ENCODE measurements at regions not wholly inside any gene's neighbourhood (a gene's known extent, or its start where the extent isn't known, plus 50 kb on each side); places are given as distances from the start of the nearest gene placed in this dataset.
"Not testable (repeated sequence)": the region's sequence is repeated elsewhere in the genome, so short reads cannot be mapped to it uniquely, and the experiment has no call there.

DNA sequence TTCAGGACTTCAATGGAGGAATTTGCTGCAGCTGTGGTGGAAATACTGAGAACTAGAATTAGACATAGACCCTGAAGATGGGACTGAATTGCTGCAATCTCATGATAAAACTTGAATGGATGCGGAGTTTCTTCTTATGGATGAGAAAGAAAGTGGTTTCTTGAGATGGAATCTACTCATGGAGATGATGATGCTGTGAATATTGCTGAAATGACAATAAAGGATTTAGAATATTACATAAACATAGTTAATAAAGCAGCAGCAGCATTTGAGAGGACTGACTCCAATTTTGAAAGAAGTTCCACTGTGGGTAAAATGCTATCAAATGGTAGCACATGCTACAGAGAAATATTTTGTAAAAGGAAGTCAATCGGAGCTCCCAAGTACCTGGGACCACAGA, 264.6 kb downstream of the UBE3D start:
- DNase-seq (ENCODE audit: extremely low read depth, low read depth) = no peak
- TF ChIP-seq, protein P1, sequence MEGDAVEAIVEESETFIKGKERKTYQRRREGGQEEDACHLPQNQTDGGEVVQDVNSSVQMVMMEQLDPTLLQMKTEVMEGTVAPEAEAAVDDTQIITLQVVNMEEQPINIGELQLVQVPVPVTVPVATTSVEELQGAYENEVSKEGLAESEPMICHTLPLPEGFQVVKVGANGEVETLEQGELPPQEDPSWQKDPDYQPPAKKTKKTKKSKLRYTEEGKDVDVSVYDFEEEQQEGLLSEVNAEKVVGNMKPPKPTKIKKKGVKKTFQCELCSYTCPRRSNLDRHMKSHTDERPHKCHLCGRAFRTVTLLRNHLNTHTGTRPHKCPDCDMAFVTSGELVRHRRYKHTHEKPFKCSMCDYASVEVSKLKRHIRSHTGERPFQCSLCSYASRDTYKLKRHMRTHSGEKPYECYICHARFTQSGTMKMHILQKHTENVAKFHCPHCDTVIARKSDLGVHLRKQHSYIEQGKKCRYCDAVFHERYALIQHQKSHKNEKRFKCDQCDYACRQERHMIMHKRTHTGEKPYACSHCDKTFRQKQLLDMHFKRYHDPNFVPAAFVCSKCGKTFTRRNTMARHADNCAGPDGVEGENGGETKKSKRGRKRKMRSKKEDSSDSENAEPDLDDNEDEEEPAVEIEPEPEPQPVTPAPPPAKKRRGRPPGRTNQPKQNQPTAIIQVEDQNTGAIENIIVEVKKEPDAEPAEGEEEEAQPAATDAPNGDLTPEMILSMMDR (IDR thresholded peaks at IDR 0.05; ENCODE audit: low read depth, low read length) = no peak

DNA sequence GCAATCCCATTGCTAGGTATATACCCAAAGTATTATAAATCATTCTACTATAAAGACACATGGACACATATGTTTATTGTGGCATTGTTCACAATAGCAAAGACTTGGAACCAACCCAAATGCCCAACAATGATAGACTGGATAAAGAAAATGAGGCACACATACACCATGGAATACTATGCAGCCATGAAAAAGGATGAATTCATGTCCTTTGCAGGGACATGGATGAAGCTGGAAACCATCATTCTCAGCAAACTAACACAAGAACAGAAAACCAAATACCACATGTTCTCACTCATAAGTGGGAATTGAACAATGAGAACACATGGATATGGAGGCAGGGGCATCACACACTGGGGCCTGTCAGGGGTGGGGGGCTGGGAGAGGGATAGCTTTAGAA, 249.4 kb downstream of the UBE3D start:
- DNase-seq (ENCODE audit: extremely low read depth, low read depth) = not testable (repeated sequence)

DNA sequence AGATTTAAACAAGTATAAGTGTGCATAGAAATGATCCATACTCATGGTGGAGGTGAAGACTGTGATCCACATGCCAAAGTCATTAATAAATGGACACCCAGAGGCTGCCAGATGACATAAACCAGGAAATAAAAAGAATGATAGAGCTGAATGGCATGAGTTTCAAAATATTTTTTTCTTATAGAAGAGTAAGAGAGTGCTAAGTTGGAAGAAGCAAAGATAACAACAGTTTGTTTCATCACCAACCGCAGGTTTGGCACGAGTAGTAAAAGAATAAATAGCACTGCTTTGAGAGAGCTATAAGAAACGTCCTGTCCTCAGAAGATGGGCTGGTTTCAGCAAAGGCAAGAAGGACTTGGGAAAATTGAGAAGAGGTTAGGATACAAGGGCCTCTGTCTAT, 246.9 kb downstream of the UBE3D start:
- no peak for DNase-seq (ENCODE audit: extremely low read depth, low read depth)
- TF ChIP-seq, protein P1 (IDR thresholded peaks at IDR 0.05; ENCODE audit: low read depth, low read length) = no peak

DNA sequence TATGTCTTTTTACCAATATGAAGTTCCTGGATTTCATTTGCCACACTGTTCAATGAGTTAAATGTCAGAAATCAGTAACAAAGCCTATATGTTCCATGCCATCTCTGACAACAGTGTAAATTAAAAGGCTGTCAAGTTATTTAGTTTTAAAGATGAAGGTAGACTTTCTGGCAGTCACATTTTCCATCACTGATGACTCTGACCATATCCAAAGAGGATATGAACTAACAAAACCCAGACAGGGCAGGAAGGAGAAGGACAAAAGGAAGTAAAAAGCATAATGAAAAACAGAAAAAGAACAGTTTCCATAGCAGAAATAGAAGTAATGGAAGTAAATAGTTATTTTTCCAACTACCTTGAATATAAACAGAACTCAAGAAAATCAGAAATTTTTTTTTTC, 242.3 kb downstream of the UBE3D start:
- TF ChIP-seq, protein P1 (IDR thresholded peaks at IDR 0.05; ENCODE audit: low read depth, low read length) = no peak
- no peak for DNase-seq (ENCODE audit: extremely low read depth, low read depth)

DNA sequence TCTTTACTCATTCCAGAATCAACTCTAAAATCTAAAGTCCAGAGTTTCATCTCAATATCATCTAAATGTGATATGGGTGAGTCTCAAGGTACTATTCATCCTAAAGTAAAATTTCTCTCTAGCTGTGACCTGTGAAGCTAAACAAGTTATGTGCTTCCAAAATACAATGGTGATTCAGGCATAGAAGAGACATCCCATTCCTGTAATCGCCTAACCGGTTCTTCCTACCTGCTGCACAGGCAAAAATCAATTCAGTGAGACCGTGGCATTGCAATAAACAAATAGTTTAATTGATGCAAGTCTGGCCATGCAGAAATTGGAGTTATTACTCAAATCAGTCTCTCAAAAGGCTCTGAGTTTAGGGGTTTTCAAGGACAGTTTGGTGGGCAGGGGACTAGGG, 232.8 kb downstream of the UBE3D start:
- DNase-seq (ENCODE audit: extremely low read depth, low read depth) = no peak
- TF ChIP-seq, protein P1 (IDR thresholded peaks at IDR 0.05; ENCODE audit: low read depth, low read length) = no peak

DNA sequence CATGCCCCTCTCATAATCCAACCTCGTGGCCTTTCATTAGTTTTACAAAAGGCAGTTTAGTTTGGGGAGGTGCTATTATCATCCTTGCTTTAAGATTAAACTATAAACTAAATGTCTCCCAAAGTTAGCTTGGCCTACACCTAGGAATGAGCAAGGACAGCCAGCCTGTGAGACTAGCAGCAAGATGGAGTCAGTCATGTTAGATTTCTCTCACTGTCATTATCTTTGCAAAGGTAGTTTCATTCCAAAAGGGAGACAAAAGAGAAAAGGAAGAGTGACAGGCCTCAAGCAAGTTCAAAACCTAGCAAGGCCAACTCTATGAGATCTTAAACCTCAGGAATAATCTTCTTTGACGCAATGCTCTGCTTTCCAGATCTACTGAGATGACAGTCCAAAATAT, 232.2 kb downstream of the UBE3D start:
- TF ChIP-seq, protein P1 (IDR thresholded peaks at IDR 0.05; ENCODE audit: low read depth, low read length) = no peak
- no peak for DNase-seq (ENCODE audit: extremely low read depth, low read depth)

DNA sequence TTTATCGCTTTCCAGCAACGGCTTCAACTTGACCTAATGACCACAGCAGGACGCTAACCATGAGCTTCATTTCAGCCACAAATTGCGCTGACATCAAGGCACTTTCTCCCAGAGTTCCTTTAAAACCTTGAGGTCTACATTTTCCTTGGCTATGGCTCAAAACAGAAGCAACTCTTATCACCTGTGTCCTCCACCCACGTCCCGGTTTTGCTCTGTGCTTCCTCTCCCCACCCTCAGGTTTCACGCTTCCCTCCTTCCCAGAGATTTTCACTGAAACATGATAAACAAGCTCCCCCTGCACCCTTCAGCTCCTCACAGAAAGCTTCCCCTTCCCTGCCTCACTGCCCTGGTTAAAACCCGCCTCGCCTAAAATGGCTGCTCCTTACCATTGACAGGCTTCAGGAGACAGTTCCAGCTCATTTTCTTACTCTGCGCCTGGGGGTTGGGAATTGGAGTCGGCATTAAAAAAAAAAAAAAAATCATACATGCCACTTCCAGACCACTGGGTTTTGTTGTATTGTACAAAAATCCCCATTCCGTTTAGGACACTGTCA, 229.5 kb downstream of the UBE3D start:
- TF ChIP-seq, protein P1 (IDR thresholded peaks at IDR 0.05; ENCODE audit: low read depth, low read length) = no peak
- no peak for DNase-seq (ENCODE audit: extremely low read depth, low read depth)

DNA sequence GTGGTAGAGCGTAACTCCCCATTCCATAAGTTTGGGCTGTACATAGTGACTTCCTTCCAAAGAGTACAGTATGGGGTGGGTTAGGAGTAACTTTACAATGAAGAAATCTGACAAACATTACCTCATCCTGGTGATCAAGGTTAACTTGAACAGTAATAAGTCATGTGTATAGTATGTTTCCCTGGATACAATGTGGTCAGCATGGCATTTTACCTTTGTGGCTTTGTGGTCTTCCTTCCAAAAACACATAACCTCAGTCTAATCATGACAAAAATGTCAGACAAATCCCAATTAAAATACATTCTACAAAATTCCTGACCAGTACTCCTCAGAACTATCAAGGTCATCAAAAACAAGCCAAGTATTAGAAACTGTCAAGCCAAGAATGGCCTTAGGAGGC, 225.1 kb downstream of the UBE3D start:
- TF ChIP-seq, protein P1 (IDR thresholded peaks at IDR 0.05; ENCODE audit: low read depth, low read length) = no peak
- DNase-seq (ENCODE audit: extremely low read depth, low read depth) = no peak
